DOHH2 (cell line): ENCODE measurements at regions not wholly inside any gene's neighbourhood (a gene's known extent, or its start where the extent isn't known, plus 50 kb on each side); places are given as distances from the start of the nearest gene placed in this dataset.

Experiments used
- CTCF ChIP-seq: fragments of 200-600 bp; sonication (generic); IDR thresholded peaks from one replicate; pipeline ENCODE4 v1.5.1; 2014; ENCODE audit warnings: antibody characterized with exemption, mild to moderate bottlenecking, low read depth, low read length; ENCODE audit not compliant: poor library complexity, severe bottlenecking
- EZH2phosphoT487 ChIP-seq: fragments of 200-600 bp; sonication (generic); IDR thresholded peaks from 2 replicates; pipeline ENCODE4 v1.6.1; 2017; ENCODE audit warnings: borderline replicate concordance, mild to moderate bottlenecking, antibody characterized with exemption, low read length, moderate library complexity, mixed read lengths

- TF ChIP-seq CTCF, result no peak
- no peak for TF ChIP-seq EZH2phosphoT487
Measured at GRCh38 chr5:125604104-125604503, 819.1 kb upstream of the GRAMD2B start.
